ENCODE measurements at regions not wholly inside any gene's neighbourhood (a gene's known extent, or its start where the extent isn't known, plus 50 kb on each side); places are given as distances from the start of the nearest gene placed in this dataset.

DNA sequence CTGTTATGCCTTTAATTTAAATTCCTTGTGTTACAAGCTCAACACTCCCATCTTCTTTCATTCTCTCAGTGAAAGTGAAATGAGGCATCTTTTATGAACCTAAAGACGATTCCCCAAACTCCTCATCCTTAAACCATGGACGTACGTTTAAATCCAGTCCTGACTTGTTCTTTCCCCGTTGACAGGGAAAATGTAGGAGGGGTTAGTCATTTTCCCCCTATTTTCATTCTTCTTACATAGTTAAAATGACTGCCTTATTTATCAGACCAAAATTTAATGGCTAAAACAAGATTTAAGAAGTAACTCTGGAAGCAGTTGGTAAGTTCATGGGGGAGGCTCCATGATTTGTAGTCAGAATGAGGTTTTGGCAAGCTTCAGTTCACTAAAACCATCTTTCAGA is 134.9 kb downstream of the KCNA5 start:
- intact Hi-C loops (cut with micrococcal nuclease; ENCODE audit: unreplicated experiment) = no loop called here
- Histone ChIP-seq H3K4me2 (ENCODE audit: low read length) (no peak overlapping the region), H3K79me2 (ENCODE audit: insufficient read depth, low read depth, low read length) (no peaks in the 10 kb centered on the region), H3K36me3 (ENCODE audit: insufficient read depth, low read length) (no peaks in the 10 kb centered on the region), H3K27ac (ENCODE audit: low read depth, low read length, poor library complexity, severe bottlenecking) (no peak overlapping the region), H2AFZ (ENCODE audit: low read length) (no peak overlapping the region), H3K4me3 (ENCODE audit: low read depth, low read length, poor library complexity, severe bottlenecking) (no peak overlapping the region), H3K9me2 (ENCODE audit: insufficient read depth, low read length) (no peaks in the 10 kb centered on the region), H3K4me1 (ENCODE audit: insufficient read depth, low read length, poor library complexity, severe bottlenecking) (no peaks in the 10 kb centered on the region), H3K9me3 (ENCODE audit: low read length) (no peaks in the 10 kb centered on the region), H4K20me1 (ENCODE audit: insufficient read depth, low read length) (no peaks in the 10 kb centered on the region)
- ChIA-PET POLR2A (interaction anchor here (0.6 to 1.1 kb wide), 2 partner anchors 239 to 1110 kb away, joined by 4 read pairs; no protein-coding TSS in a partner anchor), CTCF (ENCODE audit: unreplicated experiment) (no interaction called here)
- no peak for DNase-seq (ENCODE audit: low spot score)
- TF ChIP-seq CTCF (conservative IDR thresholded peaks at IDR 0.05; ENCODE audit: low read length) = no peak
- TF ChIP-seq EZH2phosphoT487 (IDR thresholded peaks at IDR 0.05; ENCODE audit: borderline replicate concordance, low read depth, low read length) = no peak
- no TSS peak for BruUV-seq (replicated peaks)

GRCh38 chr12:5180496-5180895 is 136.8 kb downstream of the KCNA5 start:
- DNase-seq (ENCODE audit: low spot score) = no peak
- no peak overlapping the region for H2AFZ ChIP-seq (ENCODE audit: low read length)

DNA sequence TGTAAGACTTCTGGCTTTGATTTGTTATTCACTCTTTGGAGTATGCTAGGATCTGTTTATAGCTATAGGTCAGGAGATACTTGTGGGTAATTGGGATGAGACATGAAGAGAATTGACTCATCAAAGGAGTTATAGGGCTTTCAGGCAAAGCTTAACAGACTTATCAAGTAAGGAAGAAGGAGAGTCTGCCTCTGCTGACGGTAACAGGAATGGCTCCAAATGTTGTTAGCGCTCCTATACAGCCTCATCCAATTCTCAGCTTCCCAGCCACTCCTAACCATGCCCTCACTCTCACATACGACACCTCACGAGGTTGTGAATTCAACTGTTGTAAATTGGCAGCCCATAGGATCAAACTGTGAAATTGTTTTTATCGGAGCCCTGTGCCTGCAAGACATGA is 140.5 kb downstream of the KCNA5 start:
- Histone ChIP-seq H3K36me3 (ENCODE audit: insufficient read depth, low read length) (no peaks in the 10 kb centered on the region), H3K4me1 (ENCODE audit: insufficient read depth, low read length, poor library complexity, severe bottlenecking) (no peaks in the 10 kb centered on the region), H3K27ac (ENCODE audit: low read depth, low read length, poor library complexity, severe bottlenecking) (no peak overlapping the region), H3K4me3 (ENCODE audit: low read depth, low read length, poor library complexity, severe bottlenecking) (no peak overlapping the region), H3K9me2 (ENCODE audit: insufficient read depth, low read length) (no peaks in the 10 kb centered on the region), H2AFZ (ENCODE audit: low read length) (no peak overlapping the region), H3K79me2 (ENCODE audit: insufficient read depth, low read depth, low read length) (no peaks in the 10 kb centered on the region), H3K9me3 (ENCODE audit: low read length) (no peaks in the 10 kb centered on the region), H3K4me2 (ENCODE audit: low read length) (no peak overlapping the region), H4K20me1 (ENCODE audit: insufficient read depth, low read length) (no peaks in the 10 kb centered on the region)
- POLR2A ChIA-PET = no interaction called here
- BruUV-seq (replicated peaks) = no TSS peak
- intact Hi-C loops (cut with micrococcal nuclease; ENCODE audit: unreplicated experiment) = no loop called here
- no peak for DNase-seq (ENCODE audit: low spot score)
- no peak for TF ChIP-seq CTCF (conservative IDR thresholded peaks at IDR 0.05; ENCODE audit: low read length)
- no peak for TF ChIP-seq EZH2phosphoT487 (IDR thresholded peaks at IDR 0.05; ENCODE audit: borderline replicate concordance, low read depth, low read length)
- CTCF ChIA-PET (ENCODE audit: unreplicated experiment) = no interaction called here

More at GRCh38 chr12:5180496-5180895, 136.8 kb downstream of the KCNA5 start:
- no TSS peak for BruUV-seq (replicated peaks)
- H3K79me2 ChIP-seq (ENCODE audit: insufficient read depth, low read depth, low read length) = no peaks in the 10 kb centered on the region
- H3K4me2 ChIP-seq (ENCODE audit: low read length) = no peak overlapping the region
- H3K9me2 ChIP-seq (ENCODE audit: insufficient read depth, low read length) = no peaks in the 10 kb centered on the region
- CTCF ChIA-PET (ENCODE audit: unreplicated experiment) = no interaction called here
- intact Hi-C loops (cut with micrococcal nuclease; ENCODE audit: unreplicated experiment) = no loop called here
- TF ChIP-seq EZH2phosphoT487 (IDR thresholded peaks at IDR 0.05; ENCODE audit: borderline replicate concordance, low read depth, low read length) (no peak), CTCF (conservative IDR thresholded peaks at IDR 0.05; ENCODE audit: low read length) (no peak)
- H3K4me3 ChIP-seq (ENCODE audit: low read depth, low read length, poor library complexity, severe bottlenecking) = no peak overlapping the region
- H3K36me3 ChIP-seq (ENCODE audit: insufficient read depth, low read length) = no peaks in the 10 kb centered on the region
- H4K20me1 ChIP-seq (ENCODE audit: insufficient read depth, low read length) = no peaks in the 10 kb centered on the region
- H3K9me3 ChIP-seq (ENCODE audit: low read length) = no peaks in the 10 kb centered on the region
- POLR2A ChIA-PET = no interaction called here
- H3K27ac ChIP-seq (ENCODE audit: low read depth, low read length, poor library complexity, severe bottlenecking) = no peak overlapping the region
- H3K4me1 ChIP-seq (ENCODE audit: insufficient read depth, low read length, poor library complexity, severe bottlenecking) = no peaks in the 10 kb centered on the region

Data from OCI-LY7 (cell line).